Stimulated activated CD8-positive, alpha-beta memory T cell treated with anti-CD3 and anti-CD28 coated beads, Interleukin-7, amount 100 ng/mL, for 4 hours (primary cell): ENCODE measurements at regions not wholly inside any gene's neighbourhood (a gene's known extent, or its start where the extent isn't known, plus 50 kb on each side); places are given as distances from the start of the nearest gene placed in this dataset.
"Not testable (repeated sequence)": the region's sequence is repeated elsewhere in the genome, so short reads cannot be mapped to it uniquely, and the experiment has no call there.

Source experiments
- DNase-seq, 2 donors: peaks; one replicate each; pipeline ENCODE4 v3.0.0-alpha.2; 2020; ENCODE audit warnings: low read depth in 2 of 2

- no peak for DNase-seq
Observed at GRCh38 chr15:46938169-46938568, 779.1 kb upstream of the SEMA6D start.

GRCh38 chr15:46941241-46941640 is 776.1 kb upstream of the SEMA6D start:
- no peak for DNase-seq

GRCh38 chr15:46946953-46947352 is 770.4 kb upstream of the SEMA6D start:
- no peak for DNase-seq

GRCh38 chr15:46955576-46955975 is 761.7 kb upstream of the SEMA6D start:
- DNase-seq, result no peak

GRCh38 chr15:46956456-46956855 is 760.8 kb upstream of the SEMA6D start:
- no peak for DNase-seq

- no peak for DNase-seq
Observed at GRCh38 chr15:46956881-46957280, 760.4 kb upstream of the SEMA6D start.

GRCh38 chr15:46960581-46960980 is 756.7 kb upstream of the SEMA6D start:
- no peak for DNase-seq

GRCh38 chr15:46961795-46962194 is 755.5 kb upstream of the SEMA6D start:
- no peak for DNase-seq

GRCh38 chr15:46988055-46988454 is 729.2 kb upstream of the SEMA6D start:
- not testable (repeated sequence) for DNase-seq

GRCh38 chr15:46996359-46996758 is 720.9 kb upstream of the SEMA6D start:
- no peak for DNase-seq

- DNase-seq, result no peak
Observed at GRCh38 chr15:46997501-46997900, 719.8 kb upstream of the SEMA6D start.

GRCh38 chr15:47003568-47003967 is 713.7 kb upstream of the SEMA6D start:
- DNase-seq, result no peak

GRCh38 chr15:47013446-47013845 is 703.9 kb upstream of the SEMA6D start:
- no peak for DNase-seq

- no peak for DNase-seq
Observed at GRCh38 chr15:47027322-47027946, 689.9 kb upstream of the SEMA6D start.

- DNase-seq, result no peak
Observed at GRCh38 chr15:47035475-47036406, 681.6 kb upstream of the SEMA6D start.

- DNase-seq, result no peak
Observed at GRCh38 chr15:47037003-47037402, 680.3 kb upstream of the SEMA6D start.

- DNase-seq, result no peak
Observed at GRCh38 chr15:47039225-47039624, 678.1 kb upstream of the SEMA6D start.

- no peak for DNase-seq
Observed at GRCh38 chr15:47041301-47041700, 676.0 kb upstream of the SEMA6D start.

GRCh38 chr15:47047981-47048380 is 669.3 kb upstream of the SEMA6D start:
- not testable (repeated sequence) for DNase-seq

- DNase-seq, result no peak
Observed at GRCh38 chr15:47066392-47066791, 650.9 kb upstream of the SEMA6D start.

- not testable (repeated sequence) for DNase-seq
Observed at GRCh38 chr15:47077846-47078245, 639.5 kb upstream of the SEMA6D start.

GRCh38 chr15:47095833-47096232 is 621.5 kb upstream of the SEMA6D start:
- DNase-seq, result no peak

GRCh38 chr15:47098526-47098925 is 618.8 kb upstream of the SEMA6D start:
- DNase-seq, result not testable (repeated sequence)
